ENCODE measurements at regions not wholly inside any gene's neighbourhood (a gene's known extent, or its start where the extent isn't known, plus 50 kb on each side); places are given as distances from the start of the nearest gene placed in this dataset.

DNA sequence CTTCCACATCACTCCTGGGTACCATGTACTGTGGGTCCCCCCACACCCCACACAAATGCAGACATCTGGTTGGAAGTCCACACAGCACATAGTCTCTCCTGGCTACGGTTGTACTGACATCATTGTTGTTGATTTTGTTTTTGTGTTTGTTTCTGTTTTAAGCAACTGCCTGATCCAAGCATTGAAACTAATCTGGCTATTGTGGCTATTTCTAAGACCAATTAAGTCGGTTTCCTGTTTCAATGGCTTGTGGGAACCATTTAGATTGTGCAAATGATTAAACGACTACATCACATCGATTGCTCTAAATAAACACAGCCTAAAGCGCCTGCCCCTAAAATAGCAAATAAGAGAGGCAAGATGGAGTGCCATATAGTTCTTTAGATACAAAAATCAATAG, 226.8 kb upstream of the IRX4 start:
- TF ChIP-seq, protein P1, sequence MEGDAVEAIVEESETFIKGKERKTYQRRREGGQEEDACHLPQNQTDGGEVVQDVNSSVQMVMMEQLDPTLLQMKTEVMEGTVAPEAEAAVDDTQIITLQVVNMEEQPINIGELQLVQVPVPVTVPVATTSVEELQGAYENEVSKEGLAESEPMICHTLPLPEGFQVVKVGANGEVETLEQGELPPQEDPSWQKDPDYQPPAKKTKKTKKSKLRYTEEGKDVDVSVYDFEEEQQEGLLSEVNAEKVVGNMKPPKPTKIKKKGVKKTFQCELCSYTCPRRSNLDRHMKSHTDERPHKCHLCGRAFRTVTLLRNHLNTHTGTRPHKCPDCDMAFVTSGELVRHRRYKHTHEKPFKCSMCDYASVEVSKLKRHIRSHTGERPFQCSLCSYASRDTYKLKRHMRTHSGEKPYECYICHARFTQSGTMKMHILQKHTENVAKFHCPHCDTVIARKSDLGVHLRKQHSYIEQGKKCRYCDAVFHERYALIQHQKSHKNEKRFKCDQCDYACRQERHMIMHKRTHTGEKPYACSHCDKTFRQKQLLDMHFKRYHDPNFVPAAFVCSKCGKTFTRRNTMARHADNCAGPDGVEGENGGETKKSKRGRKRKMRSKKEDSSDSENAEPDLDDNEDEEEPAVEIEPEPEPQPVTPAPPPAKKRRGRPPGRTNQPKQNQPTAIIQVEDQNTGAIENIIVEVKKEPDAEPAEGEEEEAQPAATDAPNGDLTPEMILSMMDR (IDR thresholded peaks at IDR 0.05): no peak
- no peak for TF ChIP-seq EZH2 (IDR thresholded peaks at IDR 0.05)
- TF ChIP-seq EZH2phosphoT487 (IDR thresholded peaks at IDR 0.05): no peak

Data from neural progenitor cell (in vitro differentiated cells).